Thyroid gland (tissue), 4 donors: ENCODE measurements at regions not wholly inside any gene's neighbourhood (a gene's known extent, or its start where the extent isn't known, plus 50 kb on each side); places are given as distances from the start of the nearest gene placed in this dataset.

Experiments
- CTCF ChIP-seq, 6 experiments: fragments of 200-600 bp in 3 of 6; fragments of 450-650 bp in 3 of 6; sonication (generic) in 3 of 6; IDR thresholded peaks; one replicate each; pipeline ENCODE4 v1.5.1; 2016 to 2019; ENCODE audit warnings: antibody characterized with exemption in 6 of 6, mild to moderate bottlenecking in 2 of 6, inconsistent platforms in 1 of 6, moderate library complexity in 1 of 6
- POLR2A ChIP-seq, 2 donors: fragments of 450-650 bp; IDR thresholded peaks; one replicate each; pipeline ENCODE4 v1.6.1; 2017; ENCODE audit warnings: antibody characterized with exemption in 2 of 2, mild to moderate bottlenecking in 2 of 2, moderate library complexity in 1 of 2

GRCh38 chr1:175853681-175854080, 110.3 kb upstream of the TNR start:
- TF ChIP-seq CTCF (IDR thresholded peaks at IDR 0.05): no peak
- no peak for TF ChIP-seq POLR2A (IDR thresholded peaks at IDR 0.05)
